ENCODE measurements at regions not wholly inside any gene's neighbourhood (a gene's known extent, or its start where the extent isn't known, plus 50 kb on each side); places are given as distances from the start of the nearest gene placed in this dataset.

- TF ChIP-seq PRDM15 (CRISPR knock-in tag; IDR thresholded peaks at IDR 0.05): no peak
- no peak for TF ChIP-seq TGIF2 (CRISPR knock-in tag; IDR thresholded peaks at IDR 0.05)
- TF ChIP-seq ZBTB42 (CRISPR knock-in tag; IDR thresholded peaks at IDR 0.05): 0 out of 2 replicates have a peak, but pooled peaks have one; percentile 37
- TF ChIP-seq ZFP62 (CRISPR knock-in tag; IDR thresholded peaks at IDR 0.05): no peak
- no peak for TF ChIP-seq ZNF180 (CRISPR knock-in tag; IDR thresholded peaks at IDR 0.05; ENCODE audit: borderline replicate concordance, low read depth)
- no peak for TF ChIP-seq NFIB (CRISPR knock-in tag; IDR thresholded peaks at IDR 0.05; ENCODE audit: borderline replicate concordance)
- no peak for TF ChIP-seq ZNF629 (CRISPR knock-in tag; conservative IDR thresholded peaks at IDR 0.05)
- TF ChIP-seq, protein P1, sequence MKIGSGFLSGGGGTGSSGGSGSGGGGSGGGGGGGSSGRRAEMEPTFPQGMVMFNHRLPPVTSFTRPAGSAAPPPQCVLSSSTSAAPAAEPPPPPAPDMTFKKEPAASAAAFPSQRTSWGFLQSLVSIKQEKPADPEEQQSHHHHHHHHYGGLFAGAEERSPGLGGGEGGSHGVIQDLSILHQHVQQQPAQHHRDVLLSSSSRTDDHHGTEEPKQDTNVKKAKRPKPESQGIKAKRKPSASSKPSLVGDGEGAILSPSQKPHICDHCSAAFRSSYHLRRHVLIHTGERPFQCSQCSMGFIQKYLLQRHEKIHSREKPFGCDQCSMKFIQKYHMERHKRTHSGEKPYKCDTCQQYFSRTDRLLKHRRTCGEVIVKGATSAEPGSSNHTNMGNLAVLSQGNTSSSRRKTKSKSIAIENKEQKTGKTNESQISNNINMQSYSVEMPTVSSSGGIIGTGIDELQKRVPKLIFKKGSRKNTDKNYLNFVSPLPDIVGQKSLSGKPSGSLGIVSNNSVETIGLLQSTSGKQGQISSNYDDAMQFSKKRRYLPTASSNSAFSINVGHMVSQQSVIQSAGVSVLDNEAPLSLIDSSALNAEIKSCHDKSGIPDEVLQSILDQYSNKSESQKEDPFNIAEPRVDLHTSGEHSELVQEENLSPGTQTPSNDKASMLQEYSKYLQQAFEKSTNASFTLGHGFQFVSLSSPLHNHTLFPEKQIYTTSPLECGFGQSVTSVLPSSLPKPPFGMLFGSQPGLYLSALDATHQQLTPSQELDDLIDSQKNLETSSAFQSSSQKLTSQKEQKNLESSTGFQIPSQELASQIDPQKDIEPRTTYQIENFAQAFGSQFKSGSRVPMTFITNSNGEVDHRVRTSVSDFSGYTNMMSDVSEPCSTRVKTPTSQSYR (CRISPR knock-in tag; IDR thresholded peaks at IDR 0.05; ENCODE audit: borderline replicate concordance): no peak
- no peak for TF ChIP-seq NR2F1 (CRISPR knock-in tag; IDR thresholded peaks at IDR 0.05)
- no peak for TF ChIP-seq ZNF546 (CRISPR knock-in tag; conservative IDR thresholded peaks at IDR 0.05)
- no peak for TF ChIP-seq POGZ (CRISPR knock-in tag; IDR thresholded peaks at IDR 0.05)
- TF ChIP-seq ZNF740 (CRISPR knock-in tag; IDR thresholded peaks at IDR 0.05): no peak
- no peak for TF ChIP-seq AGO1 (IDR thresholded peaks at IDR 0.05; ENCODE audit: low read depth, low read length, poor library complexity, severe bottlenecking)
- no peak for TF ChIP-seq ZNF318 (CRISPR knock-in tag; IDR thresholded peaks at IDR 0.05)
Measured at GRCh38 chr17:14471052-14471451, 170.2 kb downstream of the HS3ST3B1 start (continued).

Measured in HepG2 (cell line).